IMR-90 (cell line): ENCODE measurements at regions not wholly inside any gene's neighbourhood (a gene's known extent, or its start where the extent isn't known, plus 50 kb on each side); places are given as distances from the start of the nearest gene placed in this dataset.

Source experiments
- CHD1 ChIP-seq: IDR thresholded peaks from 2 replicates; pipeline ENCODE4 v1.6.1; 2012; ENCODE audit warnings: low read depth, low read length, improper control_type of control experiment
- CTCF ChIP-seq: conservative IDR thresholded peaks from 2 replicates; pipeline ENCODE4 v1.5.1; 2012; ENCODE audit warnings: mild to moderate bottlenecking, low read depth, low read length, improper control_type of control experiment
- MAFK ChIP-seq: IDR thresholded peaks from 2 replicates; pipeline ENCODE4 v1.6.1; 2012; ENCODE audit warnings: low read depth, low read length, improper control_type of control experiment
- POLR2A ChIP-seq: IDR thresholded peaks from 2 replicates; pipeline ENCODE4 v1.6.1; 2012; ENCODE audit warnings: mild to moderate bottlenecking, low read depth, low read length
- RAD21 ChIP-seq: IDR thresholded peaks from 2 replicates; pipeline ENCODE4 v1.6.1; 2012; ENCODE audit warnings: low read length, improper control_type of control experiment
- SMC3 ChIP-seq: fragments of 150-350 bp; IDR thresholded peaks from 2 replicates; pipeline ENCODE4 v1.6.1; 2016; ENCODE audit warnings: low read depth, mild to moderate bottlenecking, antibody characterized with exemption, low read length, moderate library complexity
- TF ChIP-seq, protein P1 (sequence below): fragments of 150-350 bp; IDR thresholded peaks from 2 replicates; pipeline ENCODE4 v1.6.1; 2016; ENCODE audit warnings: low read depth, mild to moderate bottlenecking, low read length, moderate library complexity, borderline replicate concordance

DNA sequence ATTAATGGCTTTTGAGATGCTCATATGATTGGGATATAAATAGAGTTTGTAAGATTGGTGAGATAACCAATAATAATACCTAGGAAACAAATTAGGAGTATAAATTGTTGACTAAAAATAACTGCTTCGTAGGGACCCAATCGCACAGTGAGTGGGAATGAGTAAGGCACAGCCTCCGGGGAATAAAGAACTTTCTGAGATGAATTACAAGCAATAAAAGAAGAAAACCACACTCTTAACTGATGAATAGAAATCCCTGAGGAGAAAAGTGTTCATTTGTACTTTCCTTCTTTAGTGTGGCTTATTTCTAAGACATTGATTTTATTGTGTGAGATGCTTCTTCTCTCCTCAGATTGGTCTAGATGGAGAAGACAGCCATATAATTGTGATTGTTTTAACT is 443.4 kb upstream of the PRMT6 start:
- no peak for TF ChIP-seq CHD1
- no peak for TF ChIP-seq CTCF
- TF ChIP-seq MAFK: no peak
- TF ChIP-seq, protein P1, sequence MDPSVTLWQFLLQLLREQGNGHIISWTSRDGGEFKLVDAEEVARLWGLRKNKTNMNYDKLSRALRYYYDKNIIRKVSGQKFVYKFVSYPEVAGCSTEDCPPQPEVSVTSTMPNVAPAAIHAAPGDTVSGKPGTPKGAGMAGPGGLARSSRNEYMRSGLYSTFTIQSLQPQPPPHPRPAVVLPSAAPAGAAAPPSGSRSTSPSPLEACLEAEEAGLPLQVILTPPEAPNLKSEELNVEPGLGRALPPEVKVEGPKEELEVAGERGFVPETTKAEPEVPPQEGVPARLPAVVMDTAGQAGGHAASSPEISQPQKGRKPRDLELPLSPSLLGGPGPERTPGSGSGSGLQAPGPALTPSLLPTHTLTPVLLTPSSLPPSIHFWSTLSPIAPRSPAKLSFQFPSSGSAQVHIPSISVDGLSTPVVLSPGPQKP: no peak
- no peak for TF ChIP-seq POLR2A
- no peak for TF ChIP-seq RAD21
- TF ChIP-seq SMC3: no peak
